OCI-LY3 (cell line): ENCODE measurements at regions not wholly inside any gene's neighbourhood (a gene's known extent, or its start where the extent isn't known, plus 50 kb on each side); places are given as distances from the start of the nearest gene placed in this dataset.

Source experiments
- CTCF ChIP-seq: fragments of 200-600, 300-600 bp; sonication (generic); IDR thresholded peaks from 2 replicates; pipeline ENCODE4 v1.5.1; 2014; ENCODE audit warnings: antibody characterized with exemption, low read length, low read depth
- EZH2phosphoT487 ChIP-seq: fragments of 200-600 bp; shearing (Covaris generic); IDR thresholded peaks from 2 replicates; pipeline ENCODE4 v1.6.1; 2018; ENCODE audit warnings: antibody characterized with exemption, mixed run types, low read depth

- TF ChIP-seq CTCF: no peak
- TF ChIP-seq EZH2phosphoT487: no peak
Observed at GRCh38 chr7:11950281-11950680, 118.3 kb upstream of the THSD7A start.
